Activated CD8-positive, alpha-beta memory T cell treated with anti-CD3 and anti-CD28 coated beads for 36 hours (primary cell): ENCODE measurements at regions not wholly inside any gene's neighbourhood (a gene's known extent, or its start where the extent isn't known, plus 50 kb on each side); places are given as distances from the start of the nearest gene placed in this dataset.
"Not testable (repeated sequence)": the region's sequence is repeated elsewhere in the genome, so short reads cannot be mapped to it uniquely, and the experiment has no call there.

ENCODE experiments used
- CTCF ChIA-PET: fragments of 350-600 bp; sonication (Branson Sonifier 250); formaldehyde crosslinking; loops from one replicate; lab custom pipeline; 2021; ENCODE audit warnings: antibody characterized with exemption; lab: Charles Lee
- POLR2A ChIA-PET: fragments of 350-600 bp; sonication (Branson Sonifier 250); formaldehyde crosslinking; loops from one replicate; lab custom pipeline; 2021; ENCODE audit warnings: antibody characterized with exemption; lab: Charles Lee

DNA sequence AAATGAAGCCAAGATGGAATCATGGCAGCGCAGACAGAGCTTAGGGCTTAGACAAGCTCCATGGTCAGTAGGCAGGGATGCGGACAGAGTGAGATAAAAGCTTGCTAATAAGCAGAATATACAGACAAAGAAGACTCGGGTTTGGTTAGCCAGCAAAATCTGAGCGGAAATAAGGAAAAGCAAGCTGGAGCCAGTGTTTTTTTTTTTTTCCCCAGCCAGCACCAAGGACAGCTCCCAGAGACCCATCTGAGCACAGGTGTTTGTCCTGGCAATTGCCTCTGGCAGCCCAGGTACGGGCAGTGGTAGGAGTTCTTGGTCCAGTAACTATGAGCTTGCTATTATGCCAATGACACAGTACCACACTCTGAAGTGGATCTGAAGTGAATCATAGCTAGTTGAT, 187.6 kb downstream of the ADCYAP1 start:
- ChIA-PET CTCF (no interaction called here), POLR2A (no interaction called here)

DNA sequence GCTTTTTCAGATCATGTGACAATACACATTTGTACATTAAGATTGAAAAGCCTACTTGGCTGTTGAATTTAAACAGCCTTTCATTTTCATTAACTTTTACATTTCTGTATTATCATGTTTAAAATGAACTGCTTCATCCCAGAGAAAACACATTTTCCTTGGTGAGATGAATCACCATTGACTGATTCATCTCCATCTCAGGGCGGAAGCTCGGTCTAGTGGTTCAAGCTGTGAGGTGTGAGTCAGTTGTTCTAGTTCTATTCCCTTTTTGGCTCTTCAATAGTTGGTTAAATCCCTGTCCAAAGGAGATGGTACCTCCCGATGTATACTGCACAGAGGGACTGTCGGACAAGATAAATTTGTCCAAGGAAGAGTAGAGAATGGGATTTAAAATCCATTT, 189.7 kb downstream of the ADCYAP1 start:
- POLR2A ChIA-PET, result no interaction called here
- CTCF ChIA-PET, result no interaction called here

DNA sequence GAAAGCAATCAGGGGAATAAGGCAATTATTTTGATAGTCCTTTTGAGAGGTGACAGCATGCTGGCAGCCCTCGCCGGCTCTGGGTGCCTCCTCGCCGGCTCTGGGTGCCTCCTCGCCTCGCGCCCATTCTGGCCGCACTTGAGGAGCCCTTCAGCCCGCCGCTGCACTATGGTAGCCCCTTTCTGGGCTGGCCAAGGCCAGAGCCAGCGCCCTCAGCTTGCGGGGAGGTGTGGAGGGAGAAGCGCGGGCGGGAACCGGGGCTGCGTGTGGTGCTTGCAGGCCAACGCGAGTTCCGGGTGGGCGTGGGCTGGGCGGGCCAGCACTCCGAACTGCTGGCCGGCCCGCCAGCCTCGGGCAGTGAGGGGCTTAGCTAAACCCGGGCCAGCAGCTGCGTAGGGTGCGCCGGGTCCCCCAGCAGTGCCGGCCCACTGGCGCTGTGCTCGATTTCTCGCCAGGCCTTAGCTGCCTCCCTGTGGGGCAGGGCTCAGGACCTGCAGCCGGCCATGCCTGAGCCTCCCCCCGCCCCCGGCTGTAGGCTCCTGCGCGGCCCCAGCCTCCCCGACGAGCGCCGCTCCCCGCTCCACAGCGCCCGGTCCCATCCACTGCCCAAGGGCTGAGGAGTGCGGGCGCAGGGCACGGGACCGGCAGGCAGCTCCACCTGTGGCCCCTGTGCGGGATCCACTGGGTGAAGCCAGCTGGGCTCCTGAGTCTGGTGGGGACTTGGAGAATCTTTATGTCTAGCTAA, 193.5 kb downstream of the ADCYAP1 start:
- POLR2A ChIA-PET, result not testable (repeated sequence)

DNA sequence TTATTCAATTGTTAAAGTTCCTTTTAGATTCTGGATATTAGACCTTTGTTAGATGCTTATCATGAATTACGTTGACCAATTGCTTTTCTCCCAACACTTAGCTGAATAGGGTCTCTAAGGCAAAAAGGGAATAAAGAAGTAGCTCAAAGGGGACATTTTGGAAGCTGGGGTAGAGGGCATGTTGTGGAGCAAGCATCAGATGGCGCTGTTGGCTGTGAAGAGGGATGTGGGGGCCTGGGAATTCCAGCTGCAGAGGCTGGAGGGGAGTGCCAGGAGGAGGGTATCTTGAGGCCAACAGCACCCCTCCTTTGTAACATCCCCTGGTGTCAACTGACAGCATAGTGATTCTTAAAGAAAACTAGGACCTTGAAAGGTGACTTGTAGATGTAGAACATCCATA, 198.2 kb downstream of the ADCYAP1 start:
- ChIA-PET CTCF (no interaction called here), POLR2A (no interaction called here)

More for the DNA sequence above, 193.5 kb downstream of the ADCYAP1 start:
- CTCF ChIA-PET, result not testable (repeated sequence)

DNA sequence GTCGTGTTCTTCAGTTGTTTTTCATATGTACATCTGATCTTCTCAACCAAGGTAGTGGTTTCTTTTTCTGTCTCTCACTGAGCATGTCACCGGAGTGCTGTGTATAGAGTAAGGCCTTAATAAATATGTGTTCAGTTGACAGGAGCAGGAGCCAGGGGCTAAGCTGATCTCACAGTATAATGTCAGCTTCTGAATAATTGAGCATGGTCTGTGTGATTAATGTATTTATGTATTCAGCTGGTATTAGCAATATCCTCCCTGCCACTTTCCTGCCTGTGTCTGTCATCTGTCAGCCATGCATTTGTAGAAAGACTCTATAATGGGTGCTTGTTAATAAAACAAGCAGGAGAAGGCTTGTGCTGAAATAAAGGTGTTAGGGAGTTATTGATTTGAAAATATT, 198.9 kb downstream of the ADCYAP1 start:
- POLR2A ChIA-PET, result no interaction called here

DNA sequence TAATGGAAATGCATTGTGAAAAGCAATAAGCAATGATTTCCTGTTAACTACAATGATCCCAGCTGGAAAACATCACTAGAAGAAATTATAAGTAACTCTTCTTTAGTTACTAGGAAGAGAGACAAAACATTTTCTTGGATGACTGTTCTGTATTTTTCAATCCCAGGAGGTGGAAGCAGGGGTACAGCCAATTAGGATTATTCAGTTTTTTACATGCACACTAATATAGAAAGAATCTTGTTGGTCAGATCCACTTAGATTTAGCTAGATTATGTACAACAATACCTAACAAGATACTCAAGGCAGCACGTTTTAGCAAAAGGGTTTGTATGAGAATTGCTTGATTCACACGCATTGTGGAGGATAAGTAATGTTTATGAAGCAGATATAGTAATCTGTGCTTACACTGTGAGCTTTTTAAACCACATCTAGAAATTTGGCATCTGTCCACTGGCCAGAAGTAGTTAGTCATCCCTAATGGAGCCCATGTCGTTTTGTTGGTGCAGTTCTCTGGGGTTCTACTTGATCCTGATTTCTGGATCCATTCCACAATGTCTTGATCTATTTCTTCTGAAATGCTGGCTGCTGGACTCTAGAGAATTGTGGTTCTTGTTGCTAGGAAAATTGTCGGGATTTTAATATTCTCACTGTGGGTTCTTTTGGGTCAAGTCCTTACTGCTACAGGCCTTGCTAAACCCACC, 199.7 kb downstream of the ADCYAP1 start:
- CTCF ChIA-PET, result no interaction called here
- POLR2A ChIA-PET, result no interaction called here

More for the DNA sequence above, 198.9 kb downstream of the ADCYAP1 start:
- CTCF ChIA-PET, result no interaction called here

DNA sequence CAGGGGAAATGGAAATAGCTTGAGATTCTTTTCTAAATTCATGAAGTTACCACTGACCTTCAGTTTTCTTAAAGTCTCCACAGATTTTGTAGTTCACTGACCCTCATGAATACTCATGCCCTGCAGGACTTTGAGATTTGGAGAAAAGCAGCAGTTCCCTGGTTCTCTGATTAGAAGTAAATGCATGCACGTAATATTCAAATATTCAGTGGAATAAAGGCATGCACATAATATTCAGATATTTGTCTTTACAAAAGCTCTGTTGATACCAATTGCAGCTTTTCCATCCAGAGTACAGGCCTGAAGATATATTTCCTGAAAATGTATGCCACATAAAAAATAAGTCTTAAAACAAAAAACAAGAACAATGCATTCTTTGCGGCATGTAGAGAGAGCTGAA, 219.8 kb downstream of the ADCYAP1 start:
- ChIA-PET POLR2A (no interaction called here), CTCF (no interaction called here)

DNA sequence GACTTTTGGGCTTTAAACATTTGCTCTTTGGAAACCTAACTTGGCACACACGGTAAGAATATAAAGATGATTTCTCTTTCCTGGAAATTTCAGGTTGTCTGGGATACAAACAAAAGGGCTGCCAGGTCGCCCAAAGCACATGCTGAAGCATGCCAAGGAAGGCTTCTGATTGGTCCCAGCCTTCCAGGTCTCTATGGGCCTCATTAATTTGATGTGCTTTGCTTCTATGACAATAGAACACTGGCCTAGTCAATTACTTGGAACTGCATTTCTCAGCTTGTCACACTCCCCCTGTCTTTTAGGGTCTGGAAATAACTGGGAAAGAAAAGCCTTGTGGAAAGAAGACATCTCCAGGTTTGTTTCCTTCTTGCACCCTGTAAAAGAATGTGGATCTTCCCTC, 228.9 kb downstream of the ADCYAP1 start:
- ChIA-PET CTCF (no interaction called here), POLR2A (no interaction called here)

DNA sequence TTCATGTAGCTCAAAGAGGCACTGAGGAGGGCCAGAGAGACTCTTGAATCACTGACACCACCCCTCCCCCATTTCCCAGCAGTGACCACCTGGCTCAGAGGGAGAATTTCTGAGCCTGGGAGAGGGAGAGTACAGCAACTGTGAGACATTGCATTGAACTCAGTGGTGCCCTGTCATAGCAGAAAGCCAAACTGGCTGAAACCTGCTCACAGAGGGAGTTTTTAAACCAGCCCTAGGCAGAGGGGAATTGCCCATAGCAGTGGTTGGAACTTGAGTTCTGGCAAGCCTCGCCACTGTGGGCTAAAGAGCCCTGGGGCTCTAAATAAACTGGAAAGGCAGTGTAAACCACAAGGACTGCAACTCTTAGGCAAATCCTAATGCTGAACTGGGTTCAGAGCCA, 243.1 kb downstream of the ADCYAP1 start:
- ChIA-PET CTCF (no interaction called here), POLR2A (no interaction called here)

DNA sequence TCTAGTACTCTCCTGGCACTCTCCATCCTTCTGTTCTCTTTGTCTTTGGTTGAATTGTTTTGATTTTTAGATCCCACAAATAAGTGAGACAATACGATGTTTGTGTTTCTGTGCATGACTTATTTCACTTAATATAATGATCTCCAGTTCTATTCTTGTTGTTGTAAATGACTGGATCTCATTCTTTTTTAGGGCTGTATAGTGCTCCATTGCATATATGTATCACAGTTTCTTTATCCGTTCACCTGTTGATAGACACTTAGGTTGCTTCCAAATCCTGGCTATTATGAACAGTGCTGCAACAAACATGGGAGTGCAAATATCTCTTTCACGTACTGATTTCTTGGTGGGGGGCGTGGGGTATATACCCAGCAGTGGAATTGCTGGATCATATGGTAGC, 245.0 kb downstream of the ADCYAP1 start:
- ChIA-PET POLR2A (no interaction called here), CTCF (no interaction called here)

DNA sequence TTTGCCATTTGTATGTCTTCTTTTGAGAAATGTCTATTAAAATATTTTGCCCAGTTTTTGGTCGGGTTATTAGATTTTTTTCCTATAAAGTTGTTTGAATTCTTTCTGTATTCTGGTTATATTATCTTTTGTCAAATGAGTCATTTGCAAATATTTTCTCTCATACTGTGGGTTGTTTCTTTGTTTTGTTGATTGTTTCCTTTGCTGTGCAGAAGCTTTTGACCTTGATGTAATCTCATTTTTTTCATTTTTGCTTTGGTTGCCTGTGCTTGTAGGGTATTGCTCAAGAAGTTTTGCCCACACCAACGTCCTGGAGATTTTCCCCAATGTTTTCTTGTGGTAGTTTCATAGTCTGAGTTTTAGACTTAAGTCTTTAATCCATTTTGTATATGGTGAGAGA, 245.7 kb downstream of the ADCYAP1 start:
- ChIA-PET CTCF (no interaction called here), POLR2A (no interaction called here)

DNA sequence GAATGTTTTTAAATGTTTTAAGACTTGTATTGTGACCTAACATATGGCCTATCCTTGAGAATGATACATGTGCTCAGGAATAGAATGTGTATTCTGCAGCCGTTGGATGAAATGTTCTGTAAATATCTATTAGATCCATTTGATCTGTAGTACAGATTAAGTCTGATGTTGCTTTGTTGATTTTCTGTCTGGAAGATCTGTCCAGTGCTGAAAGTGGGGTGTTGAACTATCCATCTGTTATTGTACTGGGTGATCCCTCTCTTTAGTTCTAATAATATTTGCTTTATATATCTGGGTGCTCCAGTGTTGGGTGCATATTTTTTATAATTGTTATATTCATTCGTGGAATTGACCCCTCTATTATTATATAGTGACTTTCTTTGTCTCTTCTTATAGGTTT, 248.3 kb downstream of the ADCYAP1 start:
- POLR2A ChIA-PET, result not testable (repeated sequence)

DNA sequence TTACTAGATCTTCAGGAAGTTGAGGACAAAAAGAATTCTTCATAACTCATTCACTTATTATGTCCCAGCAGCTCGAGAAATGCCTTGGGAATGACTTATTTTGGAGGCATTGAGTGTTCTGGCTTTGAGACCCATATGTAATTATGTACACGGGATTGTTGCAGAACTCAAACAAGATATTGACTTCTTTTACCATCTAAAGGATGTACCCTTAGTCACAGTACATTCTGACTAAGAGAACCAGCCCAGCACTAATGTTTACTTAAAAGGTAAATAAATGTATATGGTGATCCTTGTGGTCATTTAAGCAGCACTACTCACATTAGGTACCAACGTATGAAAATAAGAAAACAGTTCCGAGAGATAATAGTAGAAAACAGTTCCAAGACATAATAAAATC, 268.9 kb downstream of the ADCYAP1 start:
- CTCF ChIA-PET, result no interaction called here
- POLR2A ChIA-PET, result no interaction called here

More for the DNA sequence above, 248.3 kb downstream of the ADCYAP1 start:
- CTCF ChIA-PET, result not testable (repeated sequence)

DNA sequence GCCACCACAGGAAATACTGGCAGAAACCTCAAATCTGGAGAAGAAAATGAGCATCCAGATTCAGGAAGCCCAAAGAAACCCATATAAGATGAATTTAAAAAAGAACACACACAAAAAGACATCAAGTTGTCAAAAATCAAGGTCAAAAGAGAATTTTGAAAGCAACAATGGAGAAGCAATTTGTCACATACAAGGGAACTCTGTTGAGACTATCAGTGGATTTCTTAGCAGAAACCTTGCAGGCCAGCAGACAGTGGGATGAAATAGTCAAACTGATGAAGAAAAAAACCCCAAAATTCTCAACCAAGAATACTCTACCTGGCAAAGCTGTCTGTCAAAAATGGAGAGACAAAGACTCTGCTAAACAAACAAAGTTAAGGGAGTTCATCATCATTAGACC, 272.6 kb downstream of the ADCYAP1 start:
- POLR2A ChIA-PET, result no interaction called here
- CTCF ChIA-PET, result no interaction called here

DNA sequence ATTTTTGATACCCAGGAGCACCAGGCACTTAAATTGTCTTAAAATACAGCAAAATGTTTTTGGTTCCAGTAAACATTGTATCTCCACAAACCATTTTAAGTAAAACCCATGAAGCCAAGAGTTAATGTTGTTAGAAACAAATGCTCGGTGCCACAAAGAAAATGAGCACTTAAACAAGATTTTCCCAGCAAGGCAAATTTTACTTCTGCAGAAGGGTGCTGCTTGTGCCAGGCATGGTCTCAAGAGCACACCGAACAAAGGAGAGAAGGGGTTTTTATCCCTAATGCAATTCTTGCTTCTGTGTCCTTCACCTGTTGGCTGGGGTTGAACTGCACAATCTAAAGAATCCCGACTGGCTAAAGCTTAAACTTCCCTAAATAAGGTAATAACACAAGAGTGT, 286.7 kb downstream of the ADCYAP1 start:
- CTCF ChIA-PET, result no interaction called here
- POLR2A ChIA-PET, result no interaction called here

DNA sequence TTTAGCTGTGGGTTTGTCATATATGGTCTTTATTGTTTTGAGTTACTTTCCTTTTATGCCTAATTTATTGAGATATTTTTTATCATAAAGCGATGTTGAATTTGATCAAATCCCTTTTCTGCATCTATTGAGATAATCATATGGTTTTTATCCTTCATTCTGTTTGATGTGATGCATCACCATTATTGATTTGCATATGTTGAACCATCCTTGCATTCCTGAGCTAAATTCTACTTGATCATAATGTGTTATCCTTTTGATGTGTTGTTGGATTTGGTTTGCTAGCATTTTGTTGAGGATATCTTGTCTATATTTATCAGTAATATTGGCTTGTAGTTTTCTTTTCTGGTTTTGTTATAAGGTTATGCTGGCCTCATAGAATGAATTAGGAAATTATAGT, 308.5 kb downstream of the ADCYAP1 start:
- ChIA-PET CTCF (no interaction called here), POLR2A (no interaction called here)

DNA sequence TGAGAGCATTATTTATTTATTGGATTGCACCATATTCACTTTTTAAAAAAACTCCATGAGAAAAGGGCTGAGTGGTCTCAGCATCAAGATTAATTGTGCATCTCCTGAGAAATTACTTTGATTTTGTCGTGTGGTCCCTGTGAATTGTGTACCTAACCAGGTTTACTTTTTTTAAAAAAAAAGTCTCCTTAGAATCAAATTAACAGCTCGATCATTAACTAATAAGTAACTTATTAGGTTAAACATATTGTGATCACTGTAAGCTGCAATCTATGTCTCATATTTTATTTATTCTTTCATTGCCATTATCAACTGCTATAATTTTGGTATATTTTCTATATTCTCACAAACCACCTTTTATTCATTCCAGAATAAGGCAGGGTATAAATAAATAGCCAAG, 318.2 kb downstream of the ADCYAP1 start:
- CTCF ChIA-PET, result interaction anchor here (0.7 kb wide), 1 partner anchor 25 kb away, joined by 3 read pairs; no protein-coding TSS in a partner anchor
- POLR2A ChIA-PET, result no interaction called here

DNA sequence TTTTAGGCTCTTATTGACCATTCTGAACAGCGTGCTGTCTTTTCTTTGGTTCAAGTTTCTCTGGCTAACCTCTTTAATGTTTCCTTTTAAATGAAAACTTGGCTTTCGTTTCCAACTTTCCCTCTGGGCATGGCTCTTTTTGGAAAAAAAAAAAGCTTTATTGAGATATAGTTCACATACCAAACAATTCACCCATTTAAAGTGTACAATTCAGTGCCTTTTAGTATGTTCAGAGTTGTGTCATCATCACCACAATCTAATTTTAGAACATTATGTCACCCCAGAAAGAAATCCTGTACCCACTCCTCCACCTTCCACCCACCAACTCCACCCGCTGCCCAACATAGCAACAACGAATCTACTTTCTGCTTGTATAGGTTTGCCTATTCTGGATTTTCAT, 322.4 kb downstream of the ADCYAP1 start:
- ChIA-PET CTCF (no interaction called here), POLR2A (no interaction called here)

DNA sequence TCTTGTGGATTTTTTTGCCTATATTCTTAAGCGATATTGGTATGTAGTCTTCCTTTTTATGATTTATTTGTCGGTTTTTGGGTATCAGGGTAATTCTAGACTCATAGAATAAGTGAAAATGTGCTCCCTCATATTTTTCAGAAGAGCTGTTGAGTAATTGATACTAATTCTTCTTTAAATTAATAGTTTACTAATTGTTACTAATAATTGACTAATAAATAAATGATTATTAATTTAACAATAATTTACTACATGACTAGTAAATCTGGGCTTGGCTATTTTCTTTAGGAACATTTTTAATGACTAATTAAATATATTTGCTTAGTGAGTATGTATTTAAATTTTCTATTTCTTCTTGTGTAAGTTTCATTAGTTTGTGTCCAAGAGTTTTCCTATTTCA, 325.0 kb downstream of the ADCYAP1 start:
- CTCF ChIA-PET, result no interaction called here
- POLR2A ChIA-PET, result no interaction called here

DNA sequence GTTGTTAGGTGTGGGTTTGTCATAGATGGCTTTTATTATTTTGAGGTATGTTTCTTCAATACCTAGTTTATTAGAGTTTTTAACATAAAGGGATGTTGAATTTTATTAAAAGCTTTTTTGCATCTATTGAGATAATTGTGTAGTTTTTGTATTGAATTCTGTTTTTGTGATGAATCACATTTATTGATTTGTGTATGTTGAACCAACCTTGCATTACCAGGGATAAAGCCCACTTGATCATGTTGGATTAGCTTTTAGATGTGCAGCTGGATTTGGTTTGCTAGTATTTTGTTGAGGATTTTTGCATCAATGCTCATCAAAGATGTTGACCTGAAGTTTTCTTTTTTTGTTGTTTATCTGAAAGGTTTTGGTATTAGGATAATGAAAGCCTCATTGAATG, 328.2 kb downstream of the ADCYAP1 start:
- POLR2A ChIA-PET, result no interaction called here
- CTCF ChIA-PET, result no interaction called here

DNA sequence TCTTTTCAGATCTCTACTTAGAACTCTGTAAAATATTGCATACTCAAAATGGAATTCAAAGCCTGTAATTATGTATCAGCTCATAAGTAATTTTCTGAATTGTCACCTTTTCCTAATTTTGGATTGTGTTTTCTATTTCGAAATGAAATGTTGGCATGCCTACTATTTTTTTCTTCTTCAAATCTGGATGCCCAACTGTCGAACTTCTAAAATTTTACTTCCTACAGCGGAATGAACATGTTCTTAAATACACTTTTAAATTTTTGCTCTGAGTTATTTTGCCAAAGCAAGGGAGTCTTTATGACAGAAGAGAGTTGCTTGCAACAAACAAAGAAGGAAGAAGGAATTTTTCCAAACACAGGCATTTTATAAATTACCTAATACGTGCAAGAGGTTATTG, 336.0 kb downstream of the ADCYAP1 start:
- ChIA-PET CTCF (no interaction called here), POLR2A (no interaction called here)
